MCF 10A (cell line): ENCODE measurements at regions not wholly inside any gene's neighbourhood (a gene's known extent, or its start where the extent isn't known, plus 50 kb on each side); places are given as distances from the start of the nearest gene placed in this dataset.

ENCODE experiments used
- BruUV-seq: library from RNA; stranded (reverse); fragments of 400-500 nt; replicated peaks from 2 replicates; lab custom pipeline; 2021; lab: Mats Ljungman, UMichigan
- CTCF ChIA-PET: fragments of 300-600 bp; sonication (Branson Sonifier 250); formaldehyde crosslinking; extraction: SDS; loops from one replicate; lab custom pipeline; 2021; ENCODE audit warnings: antibody characterized with exemption, inconsistent platforms; lab: Yijun Ruan, JAX
- POLR2A ChIA-PET: fragments of 300-600, 350-650 bp; sonication (Branson Sonifier 250); formaldehyde crosslinking; extraction: SDS; loops from one replicate; lab custom pipeline; 2020; ENCODE audit warnings: antibody characterized with exemption, inconsistent platforms; lab: Yijun Ruan, JAX
- DNase-seq: peaks from one replicate; pipeline ENCODE4 v3.0.0-alpha.2; 2018; ENCODE audit not compliant: unreplicated experiment
- H3K27ac Mint-ChIP-seq: one replicate; pipeline ENCODE4 v1.8.0; 2022; ENCODE audit warnings: mild to moderate bottlenecking, low read depth, mixed read lengths; ENCODE audit not compliant: unreplicated experiment
- H3K27me3 Mint-ChIP-seq: one replicate; pipeline ENCODE4 v1.8.0; 2022; ENCODE audit warnings: mixed read lengths; ENCODE audit not compliant: insufficient read depth, unreplicated experiment
- H3K36me3 Mint-ChIP-seq: one replicate; pipeline ENCODE4 v1.8.0; 2022; ENCODE audit warnings: mild to moderate bottlenecking, moderate library complexity, mixed read lengths; ENCODE audit not compliant: insufficient read depth, unreplicated experiment
- H3K4me1 Mint-ChIP-seq: one replicate; pipeline ENCODE4 v1.8.0; 2022; ENCODE audit warnings: mixed read lengths; ENCODE audit not compliant: insufficient read depth, unreplicated experiment
- H3K4me3 Mint-ChIP-seq: one replicate; pipeline ENCODE4 v1.8.0; 2022; ENCODE audit warnings: mild to moderate bottlenecking, moderate library complexity, mixed read lengths; ENCODE audit not compliant: unreplicated experiment
- H3K9me3 Mint-ChIP-seq: one replicate; pipeline ENCODE4 v1.8.0; 2022; ENCODE audit warnings: mixed read lengths; ENCODE audit not compliant: unreplicated experiment
- intact Hi-C: fragments of 100-400 bp; cut with micrococcal nuclease; formaldehyde crosslinking; loops from 2 replicates; pipeline ENCODE4 v1.14.1; 2022
- TF ChIP-seq, protein P1 (sequence below): fragments of 200-600 bp; IDR thresholded peaks from one replicate; pipeline ENCODE4 v1.8.0; 2022; ENCODE audit warnings: antibody characterized with exemption, mild to moderate bottlenecking; ENCODE audit not compliant: unreplicated experiment

DNA sequence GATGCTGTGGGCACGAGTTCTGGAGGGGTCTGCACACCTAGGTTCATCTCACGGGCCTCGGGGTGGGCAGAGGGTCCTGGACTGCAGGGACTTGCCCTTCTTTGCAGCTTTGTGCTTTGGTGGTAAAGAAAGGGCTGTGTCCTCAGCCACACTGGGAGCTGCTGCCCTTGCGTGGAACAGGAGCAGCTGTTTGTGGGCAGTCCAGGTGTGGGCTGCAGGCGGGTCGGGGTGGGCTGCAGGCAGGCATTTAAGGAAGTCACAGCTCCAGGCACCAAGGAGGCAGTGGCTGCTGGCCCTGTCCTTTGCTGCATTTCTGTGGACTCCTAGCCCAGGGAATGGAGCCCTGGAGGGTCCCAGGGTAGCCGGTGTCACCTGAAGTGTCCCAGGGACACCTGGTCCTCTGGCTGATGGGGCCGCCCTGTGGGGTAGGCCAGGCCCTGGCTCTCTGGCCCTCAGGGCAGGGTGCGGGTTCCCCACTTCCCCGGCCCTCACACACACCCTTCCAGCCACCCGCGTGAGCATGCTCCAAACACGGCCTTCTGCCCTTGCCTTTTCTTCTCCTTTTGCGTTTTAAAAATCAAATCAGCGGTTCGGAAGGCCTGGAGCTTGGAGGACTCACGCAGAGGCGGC is 1240.3 kb downstream of the BRD1 start:
- TF ChIP-seq, protein P1, sequence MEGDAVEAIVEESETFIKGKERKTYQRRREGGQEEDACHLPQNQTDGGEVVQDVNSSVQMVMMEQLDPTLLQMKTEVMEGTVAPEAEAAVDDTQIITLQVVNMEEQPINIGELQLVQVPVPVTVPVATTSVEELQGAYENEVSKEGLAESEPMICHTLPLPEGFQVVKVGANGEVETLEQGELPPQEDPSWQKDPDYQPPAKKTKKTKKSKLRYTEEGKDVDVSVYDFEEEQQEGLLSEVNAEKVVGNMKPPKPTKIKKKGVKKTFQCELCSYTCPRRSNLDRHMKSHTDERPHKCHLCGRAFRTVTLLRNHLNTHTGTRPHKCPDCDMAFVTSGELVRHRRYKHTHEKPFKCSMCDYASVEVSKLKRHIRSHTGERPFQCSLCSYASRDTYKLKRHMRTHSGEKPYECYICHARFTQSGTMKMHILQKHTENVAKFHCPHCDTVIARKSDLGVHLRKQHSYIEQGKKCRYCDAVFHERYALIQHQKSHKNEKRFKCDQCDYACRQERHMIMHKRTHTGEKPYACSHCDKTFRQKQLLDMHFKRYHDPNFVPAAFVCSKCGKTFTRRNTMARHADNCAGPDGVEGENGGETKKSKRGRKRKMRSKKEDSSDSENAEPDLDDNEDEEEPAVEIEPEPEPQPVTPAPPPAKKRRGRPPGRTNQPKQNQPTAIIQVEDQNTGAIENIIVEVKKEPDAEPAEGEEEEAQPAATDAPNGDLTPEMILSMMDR, result no peak
- no peaks in the 10 kb centered on the region for H3K36me3 Mint-ChIP-seq
- POLR2A ChIA-PET, result no interaction called here
- H3K4me3 Mint-ChIP-seq, result no peak overlapping the region
- H3K4me1 Mint-ChIP-seq, result no peaks in the 10 kb centered on the region
- CTCF ChIA-PET, result no interaction called here
- no TSS peak for BruUV-seq
- no peak overlapping the region for H3K27ac Mint-ChIP-seq
- intact Hi-C loops, result no loop called here
- no peaks in the 10 kb centered on the region for H3K27me3 Mint-ChIP-seq
- no peak for DNase-seq
- H3K9me3 Mint-ChIP-seq, result no peaks in the 10 kb centered on the region

DNA sequence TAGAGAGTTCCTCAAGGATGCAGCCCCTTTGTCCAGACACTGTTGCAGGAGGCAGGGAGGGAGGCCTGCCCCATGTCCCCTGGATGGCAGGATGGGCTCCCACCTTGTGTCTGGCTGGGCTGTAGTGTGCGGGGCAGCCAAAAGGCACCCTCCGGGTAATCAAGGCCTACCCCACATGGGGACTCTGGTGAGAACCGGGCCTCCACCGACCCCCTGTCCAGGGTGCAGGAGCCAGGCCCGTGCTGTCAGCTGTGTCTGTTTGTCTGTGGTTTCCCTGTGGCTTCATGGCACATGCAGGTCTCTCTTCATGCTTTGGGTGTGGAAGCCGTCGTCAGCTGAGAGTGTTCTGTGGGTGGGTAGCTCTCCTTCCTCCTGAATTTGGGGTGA is 1240.9 kb downstream of the BRD1 start:
- H3K4me3 Mint-ChIP-seq, result no peak overlapping the region
- CTCF ChIA-PET, result no interaction called here

DNA sequence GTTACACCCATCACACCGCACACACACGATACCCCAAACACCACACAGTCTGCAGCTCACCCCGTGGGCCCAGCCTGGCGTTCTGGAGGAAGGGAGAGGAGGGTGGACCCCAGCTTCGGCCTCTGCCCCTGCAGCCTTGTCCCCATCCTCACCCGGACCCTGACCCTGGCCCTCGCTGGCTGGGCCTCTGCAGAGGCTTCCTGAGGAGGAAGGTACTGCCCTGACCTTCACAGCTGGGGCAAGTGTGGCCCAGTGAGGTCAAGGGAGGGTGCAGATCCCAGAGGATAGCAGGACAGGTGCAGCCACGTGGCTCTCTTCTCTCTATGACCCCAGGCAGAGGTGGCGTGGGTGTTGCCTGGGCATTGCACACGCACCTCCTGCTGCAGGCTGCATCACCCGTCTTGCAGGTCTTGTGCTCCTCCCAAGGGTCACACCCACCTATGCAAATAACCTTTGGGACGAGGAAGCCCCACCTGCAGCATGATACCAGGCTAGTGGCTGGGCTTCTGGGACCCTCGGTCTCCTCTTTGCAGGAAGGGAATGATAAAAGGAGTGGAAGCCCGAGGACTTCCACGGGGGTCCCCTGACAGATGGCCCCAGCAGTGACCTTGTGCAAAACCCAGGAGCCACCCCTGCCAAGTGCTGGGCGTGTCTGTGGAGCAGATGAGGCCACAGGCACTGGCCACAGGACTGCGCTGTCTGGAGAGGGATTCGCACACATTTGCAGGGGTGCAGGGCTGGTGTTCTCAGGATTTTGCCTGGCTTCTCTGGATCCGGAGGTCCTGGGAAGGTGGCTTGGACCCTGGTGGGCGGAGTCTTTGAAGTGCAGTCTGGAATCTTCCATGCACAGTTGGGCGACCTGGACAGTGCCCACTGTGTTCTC is 1241.5 kb downstream of the BRD1 start:
- no TSS peak for BruUV-seq
- CTCF ChIA-PET, result no interaction called here
- Mint-ChIP-seq H3K36me3 (no peaks in the 10 kb centered on the region), H3K27ac (no peak overlapping the region), H3K4me1 (no peaks in the 10 kb centered on the region), H3K4me3 (no peak overlapping the region), H3K27me3 (no peaks in the 10 kb centered on the region), H3K9me3 (no peaks in the 10 kb centered on the region)
- POLR2A ChIA-PET, result no interaction called here
- intact Hi-C loops, result no loop called here
- TF ChIP-seq, protein P1, result no peak
- no peak for DNase-seq

More for the DNA sequence above, 1240.9 kb downstream of the BRD1 start:
- TF ChIP-seq, protein P1, result no peak
- no peaks in the 10 kb centered on the region for H3K36me3 Mint-ChIP-seq
- DNase-seq, result no peak
- POLR2A ChIA-PET, result no interaction called here
- BruUV-seq, result no TSS peak
- no peak overlapping the region for H3K27ac Mint-ChIP-seq
- H3K27me3 Mint-ChIP-seq, result no peaks in the 10 kb centered on the region
- no peaks in the 10 kb centered on the region for H3K9me3 Mint-ChIP-seq
- no peaks in the 10 kb centered on the region for H3K4me1 Mint-ChIP-seq
- intact Hi-C loops, result no loop called here

DNA sequence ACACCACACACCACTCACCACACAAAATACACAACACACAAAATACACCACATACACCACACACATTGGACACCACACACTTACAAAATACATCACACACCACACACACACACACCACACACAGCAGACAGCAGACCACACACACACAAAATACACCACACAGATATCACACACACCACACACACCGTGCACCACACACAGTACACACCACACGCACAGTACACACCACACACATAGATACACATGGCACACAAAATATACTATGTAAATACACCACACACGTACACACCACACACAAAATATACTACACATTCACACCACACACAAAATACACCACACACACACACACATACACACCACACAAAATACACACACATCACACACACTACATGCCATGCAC is 1243.5 kb downstream of the BRD1 start:
- Mint-ChIP-seq H3K9me3 (no peaks in the 10 kb centered on the region), H3K4me1 (no peaks in the 10 kb centered on the region), H3K27ac (no peak overlapping the region), H3K27me3 (no peaks in the 10 kb centered on the region), H3K4me3 (no peak overlapping the region), H3K36me3 (no peaks in the 10 kb centered on the region)
- POLR2A ChIA-PET, result no interaction called here
- TF ChIP-seq, protein P1, result no peak
- intact Hi-C loops, result no loop called here
- no TSS peak for BruUV-seq
- CTCF ChIA-PET, result no interaction called here
- DNase-seq, result no peak
